ENCODE measurements at regions not wholly inside any gene's neighbourhood (a gene's known extent, or its start where the extent isn't known, plus 50 kb on each side); places are given as distances from the start of the nearest gene placed in this dataset.
"Not testable (repeated sequence)": the region's sequence is repeated elsewhere in the genome, so short reads cannot be mapped to it uniquely, and the experiment has no call there.

- Histone ChIP-seq H3K4me3 (ENCODE audit: low read depth in 1 of 5, low read length in 5 of 5) (no peak overlapping the region), H3K4me1 (ENCODE audit: control insufficient read depth in 5 of 5, insufficient read depth in 5 of 5, low read length in 5 of 5) (peaks cover 0 to 28% (median 14%) of the 10 kb centered on the region in 5 donors), H3K9ac (ENCODE audit: low read length in 5 of 5) (no peak overlapping the region), H3K36me3 (ENCODE audit: control insufficient read depth in 5 of 5, insufficient read depth in 5 of 5, low read length in 5 of 5) (no peaks in the 10 kb centered on the region), H3K27me3 (ENCODE audit: control insufficient read depth in 5 of 5, insufficient read depth in 4 of 5, low read length in 5 of 5) (no peaks in the 10 kb centered on the region), H3K9me3 (ENCODE audit: control insufficient read depth in 5 of 5, low read length in 5 of 5) (peaks cover 0 to 12% (median 10%) of the 10 kb centered on the region in 5 donors), H3K27ac (ENCODE audit: low read depth, low read length) (no peak overlapping the region)
These were observed 263.9 kb downstream of the FAM43A start for GRCh38 chr3:194949592-194949991.

- Histone ChIP-seq H3K36me3 (ENCODE audit: control insufficient read depth in 5 of 5, insufficient read depth in 5 of 5, low read length in 5 of 5) (no peaks in the 10 kb centered on the region), H3K9ac (ENCODE audit: low read length in 5 of 5) (no peak overlapping the region), H3K9me3 (ENCODE audit: control insufficient read depth in 5 of 5, low read length in 5 of 5) (peaks cover 0 to 12% (median 10%) of the 10 kb centered on the region in 5 donors), H3K4me1 (ENCODE audit: control insufficient read depth in 5 of 5, insufficient read depth in 5 of 5, low read length in 5 of 5) (peaks cover 0 to 28% (median 14%) of the 10 kb centered on the region in 5 donors), H3K4me3 (ENCODE audit: low read depth in 1 of 5, low read length in 5 of 5) (no peak overlapping the region), H3K27me3 (ENCODE audit: control insufficient read depth in 5 of 5, insufficient read depth in 4 of 5, low read length in 5 of 5) (no peaks in the 10 kb centered on the region), H3K27ac (ENCODE audit: low read depth, low read length) (no peak overlapping the region)
These were observed 265.4 kb downstream of the FAM43A start for GRCh38 chr3:194950906-194951628.

DNA sequence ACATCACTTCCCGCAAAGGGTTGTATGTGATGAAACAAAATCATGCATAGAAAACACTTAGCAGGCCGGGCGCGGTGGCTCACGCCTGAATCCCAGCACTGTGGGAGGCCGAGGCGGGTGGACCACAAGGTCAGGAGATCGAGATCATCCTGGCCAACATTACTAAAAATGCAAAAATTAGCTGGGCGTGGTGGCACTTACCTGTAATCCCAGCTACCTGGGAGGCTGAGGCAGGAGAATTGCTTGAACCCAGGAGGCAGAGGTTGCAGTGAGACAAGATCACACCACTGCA, 265.9 kb downstream of the FAM43A start:
- not testable (repeated sequence) for H3K27me3 ChIP-seq (ENCODE audit: control insufficient read depth in 5 of 5, insufficient read depth in 4 of 5, low read length in 5 of 5); H3K4me3 ChIP-seq (ENCODE audit: low read depth in 1 of 5, low read length in 5 of 5); H3K27ac ChIP-seq (ENCODE audit: low read depth, low read length); H3K9ac ChIP-seq (ENCODE audit: low read length in 5 of 5); H3K36me3 ChIP-seq (ENCODE audit: control insufficient read depth in 5 of 5, insufficient read depth in 5 of 5, low read length in 5 of 5)
- Histone ChIP-seq H3K9me3 (ENCODE audit: control insufficient read depth in 5 of 5, low read length in 5 of 5) (peaks cover 0 to 12% (median 10%) of the 10 kb centered on the region in 5 donors), H3K4me1 (ENCODE audit: control insufficient read depth in 5 of 5, insufficient read depth in 5 of 5, low read length in 5 of 5) (peaks cover 0 to 28% (median 14%) of the 10 kb centered on the region in 5 donors)

DNA sequence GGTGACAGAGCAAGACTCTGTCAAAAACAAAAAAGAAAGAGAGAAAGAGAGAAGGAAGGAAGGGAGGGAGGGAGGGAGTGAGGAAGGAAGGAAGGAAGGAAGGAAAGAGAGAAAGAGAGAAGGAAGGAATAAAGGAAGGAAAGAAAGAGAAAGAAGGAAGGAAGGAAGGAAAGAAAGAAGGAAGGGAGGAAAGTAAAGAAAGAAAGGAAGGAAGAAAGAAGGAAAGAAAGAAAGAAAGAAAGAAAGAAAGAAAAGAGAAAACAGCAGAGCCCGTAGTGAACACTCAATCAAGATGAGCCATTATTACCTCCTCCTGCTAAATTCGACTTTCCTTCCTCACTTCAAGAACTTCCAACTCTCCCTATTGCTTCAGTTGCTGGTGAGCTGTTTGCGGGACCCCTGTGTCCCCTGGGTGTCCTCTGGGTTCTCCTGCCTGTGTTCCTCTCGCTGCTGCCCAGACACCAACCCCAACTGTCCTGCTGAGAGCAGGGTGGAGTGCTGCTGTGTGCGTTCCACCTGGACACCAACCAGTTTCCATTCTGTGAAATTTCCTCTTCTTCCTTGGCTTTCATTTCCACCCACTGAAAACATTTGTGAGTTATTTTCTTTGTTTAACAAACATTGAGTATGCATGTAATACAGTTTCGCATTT, 266.4 kb downstream of the FAM43A start:
- H3K9me3 ChIP-seq (ENCODE audit: control insufficient read depth in 5 of 5, low read length in 5 of 5) = peaks cover 0 to 12% (median 10%) of the 10 kb centered on the region in 5 donors
- peak overlapping the region in 3 of 5 donors; percentile 13 to 37 (median 29) for H3K4me3 ChIP-seq (ENCODE audit: low read depth in 1 of 5, low read length in 5 of 5)
- H3K27ac ChIP-seq (ENCODE audit: low read depth, low read length) = no peak overlapping the region
- no peaks in the 10 kb centered on the region for H3K36me3 ChIP-seq (ENCODE audit: control insufficient read depth in 5 of 5, insufficient read depth in 5 of 5, low read length in 5 of 5)
- peak overlapping the region in 1 of 5 donors; percentile 37 for H3K9ac ChIP-seq (ENCODE audit: low read length in 5 of 5)
- peaks cover 0 to 28% (median 14%) of the 10 kb centered on the region in 5 donors for H3K4me1 ChIP-seq (ENCODE audit: control insufficient read depth in 5 of 5, insufficient read depth in 5 of 5, low read length in 5 of 5)
- peaks cover 0 to 4% (median 0%) of the 10 kb centered on the region in 5 donors for H3K27me3 ChIP-seq (ENCODE audit: control insufficient read depth in 5 of 5, insufficient read depth in 4 of 5, low read length in 5 of 5)

GRCh38 chr3:194952841-194953241, 267.2 kb downstream of the FAM43A start:
- Histone ChIP-seq H3K27ac (ENCODE audit: low read depth, low read length) (no peak overlapping the region), H3K9me3 (ENCODE audit: control insufficient read depth in 5 of 5, low read length in 5 of 5) (peaks cover 0 to 5% (median 4%) of the 10 kb centered on the region in 5 donors), H3K4me1 (ENCODE audit: control insufficient read depth in 5 of 5, insufficient read depth in 5 of 5, low read length in 5 of 5) (peaks cover 0 to 28% (median 14%) of the 10 kb centered on the region in 5 donors), H3K9ac (ENCODE audit: low read length in 5 of 5) (no peak overlapping the region), H3K36me3 (ENCODE audit: control insufficient read depth in 5 of 5, insufficient read depth in 5 of 5, low read length in 5 of 5) (no peaks in the 10 kb centered on the region), H3K4me3 (ENCODE audit: low read depth in 1 of 5, low read length in 5 of 5) (no peak overlapping the region), H3K27me3 (ENCODE audit: control insufficient read depth in 5 of 5, insufficient read depth in 4 of 5, low read length in 5 of 5) (peaks cover 0 to 4% (median 0%) of the 10 kb centered on the region in 5 donors)

DNA sequence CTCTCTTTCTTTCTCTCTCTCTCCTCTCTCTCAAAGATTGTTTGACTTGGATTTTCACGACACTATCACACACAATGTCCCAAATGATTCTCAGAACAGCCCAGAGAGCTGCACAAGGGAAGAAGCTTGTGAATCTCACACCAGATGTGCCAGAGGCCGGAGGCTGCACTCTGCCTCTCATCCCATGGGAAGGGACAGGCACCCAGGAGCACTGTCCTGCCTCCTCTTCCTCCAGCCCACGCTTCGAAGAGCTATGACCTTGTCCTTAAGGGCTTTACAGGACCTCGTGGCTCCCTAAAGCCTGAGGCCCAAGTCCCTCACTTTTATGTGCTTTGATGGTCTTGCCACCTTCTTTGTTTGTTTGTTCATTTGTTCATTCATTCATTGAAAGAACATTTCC, 267.6 kb downstream of the FAM43A start:
- Histone ChIP-seq H3K9me3 (ENCODE audit: control insufficient read depth in 5 of 5, low read length in 5 of 5) (peaks cover 0 to 2% (median under 1%) of the 10 kb centered on the region in 5 donors), H3K4me1 (ENCODE audit: control insufficient read depth in 5 of 5, insufficient read depth in 5 of 5, low read length in 5 of 5) (peaks cover 0 to 28% (median 14%) of the 10 kb centered on the region in 5 donors), H3K4me3 (ENCODE audit: low read depth in 1 of 5, low read length in 5 of 5) (no peak overlapping the region), H3K9ac (ENCODE audit: low read length in 5 of 5) (no peak overlapping the region), H3K27ac (ENCODE audit: low read depth, low read length) (no peak overlapping the region), H3K27me3 (ENCODE audit: control insufficient read depth in 5 of 5, insufficient read depth in 4 of 5, low read length in 5 of 5) (peaks cover 0 to 4% (median 0%) of the 10 kb centered on the region in 5 donors), H3K36me3 (ENCODE audit: control insufficient read depth in 5 of 5, insufficient read depth in 5 of 5, low read length in 5 of 5) (no peaks in the 10 kb centered on the region)

- Histone ChIP-seq H3K9me3 (ENCODE audit: control insufficient read depth in 5 of 5, low read length in 5 of 5) (no peaks in the 10 kb centered on the region), H3K27me3 (ENCODE audit: control insufficient read depth in 5 of 5, insufficient read depth in 4 of 5, low read length in 5 of 5) (peaks cover 0 to 4% (median 0%) of the 10 kb centered on the region in 5 donors), H3K36me3 (ENCODE audit: control insufficient read depth in 5 of 5, insufficient read depth in 5 of 5, low read length in 5 of 5) (no peaks in the 10 kb centered on the region), H3K4me3 (ENCODE audit: low read depth in 1 of 5, low read length in 5 of 5) (no peak overlapping the region), H3K4me1 (ENCODE audit: control insufficient read depth in 5 of 5, insufficient read depth in 5 of 5, low read length in 5 of 5) (peaks cover 0 to 28% (median 14%) of the 10 kb centered on the region in 5 donors), H3K27ac (ENCODE audit: low read depth, low read length) (no peak overlapping the region), H3K9ac (ENCODE audit: low read length in 5 of 5) (no peak overlapping the region)
These were observed 269.9 kb downstream of the FAM43A start for GRCh38 chr3:194955546-194955945.

GRCh38 chr3:194955979-194956696, 270.5 kb downstream of the FAM43A start:
- H3K4me3 ChIP-seq (ENCODE audit: low read depth in 1 of 5, low read length in 5 of 5) = no peak overlapping the region
- peaks cover 0 to 4% (median 0%) of the 10 kb centered on the region in 5 donors for H3K27me3 ChIP-seq (ENCODE audit: control insufficient read depth in 5 of 5, insufficient read depth in 4 of 5, low read length in 5 of 5)
- no peaks in the 10 kb centered on the region for H3K36me3 ChIP-seq (ENCODE audit: control insufficient read depth in 5 of 5, insufficient read depth in 5 of 5, low read length in 5 of 5)
- no peak overlapping the region for H3K27ac ChIP-seq (ENCODE audit: low read depth, low read length)
- H3K4me1 ChIP-seq (ENCODE audit: control insufficient read depth in 5 of 5, insufficient read depth in 5 of 5, low read length in 5 of 5) = peaks cover 0 to 25% (median 14%) of the 10 kb centered on the region in 5 donors
- H3K9me3 ChIP-seq (ENCODE audit: control insufficient read depth in 5 of 5, low read length in 5 of 5) = no peaks in the 10 kb centered on the region
- no peak overlapping the region for H3K9ac ChIP-seq (ENCODE audit: low read length in 5 of 5)

DNA sequence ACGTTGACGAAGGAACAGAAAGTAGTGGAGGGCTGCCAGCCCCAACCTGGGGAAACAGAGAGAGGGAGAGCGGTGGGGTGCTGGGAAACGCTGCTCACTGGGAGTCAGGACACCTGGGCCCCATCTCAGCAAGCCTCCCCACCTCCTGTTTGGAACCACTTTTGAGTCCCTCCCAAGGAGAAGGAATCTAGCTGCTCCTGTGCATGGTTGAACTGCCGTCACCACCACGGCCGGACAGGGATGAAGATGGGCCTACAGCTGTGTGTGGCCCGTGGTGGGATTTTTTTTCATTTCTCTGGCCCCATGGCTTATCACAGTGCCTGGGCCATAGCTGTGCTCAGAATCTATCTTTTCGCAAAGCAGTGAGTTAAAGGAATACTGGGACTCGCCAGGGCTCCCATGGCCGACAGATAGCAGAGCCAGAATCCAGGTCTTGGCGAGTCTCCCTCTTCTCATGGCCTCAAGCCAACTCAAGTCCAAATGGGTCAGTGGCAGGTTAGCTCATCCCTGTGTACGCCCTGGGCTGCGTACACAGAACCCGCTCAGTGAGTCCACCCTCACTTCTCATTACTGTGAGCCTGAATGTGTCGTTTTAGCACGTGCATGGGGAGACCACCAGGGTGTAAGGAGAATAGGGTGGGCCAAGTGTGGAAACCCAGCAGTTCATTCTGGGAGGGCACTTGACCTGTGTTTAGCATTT, 271.2 kb downstream of the FAM43A start:
- no peak overlapping the region for H3K27ac ChIP-seq (ENCODE audit: low read depth, low read length)
- H3K4me1 ChIP-seq (ENCODE audit: control insufficient read depth in 5 of 5, insufficient read depth in 5 of 5, low read length in 5 of 5) = peaks cover 0 to 20% (median 15%) of the 10 kb centered on the region in 5 donors
- H3K9me3 ChIP-seq (ENCODE audit: control insufficient read depth in 5 of 5, low read length in 5 of 5) = no peaks in the 10 kb centered on the region
- no peak overlapping the region for H3K9ac ChIP-seq (ENCODE audit: low read length in 5 of 5)
- H3K27me3 ChIP-seq (ENCODE audit: control insufficient read depth in 5 of 5, insufficient read depth in 4 of 5, low read length in 5 of 5) = peaks cover 0 to 4% (median 0%) of the 10 kb centered on the region in 5 donors
- H3K36me3 ChIP-seq (ENCODE audit: control insufficient read depth in 5 of 5, insufficient read depth in 5 of 5, low read length in 5 of 5) = no peaks in the 10 kb centered on the region
- no peak overlapping the region for H3K4me3 ChIP-seq (ENCODE audit: low read depth in 1 of 5, low read length in 5 of 5)
